GM12892 (cell line): ENCODE measurements at regions not wholly inside any gene's neighbourhood (a gene's known extent, or its start where the extent isn't known, plus 50 kb on each side); places are given as distances from the start of the nearest gene placed in this dataset.

Source experiments
- POLR2AphosphoS5 ChIP-seq: IDR thresholded peaks from 2 replicates; pipeline ENCODE4 v1.6.1; 2011; ENCODE audit warnings: low read depth, low read length, control low read depth
- TAF1 ChIP-seq: IDR thresholded peaks from 2 replicates; pipeline ENCODE4 v1.6.1; 2011; ENCODE audit warnings: low read depth, mild to moderate bottlenecking, control low read depth, low read length, borderline replicate concordance

GRCh38 chr13:22642088-22642487 lies 538.7 kb upstream of the SGCG start:
- TF ChIP-seq POLR2AphosphoS5 (no peak), TAF1 (no peak)
